H9 (cell line): ENCODE measurements at regions not wholly inside any gene's neighbourhood (a gene's known extent, or its start where the extent isn't known, plus 50 kb on each side); places are given as distances from the start of the nearest gene placed in this dataset.

Experiments
- DNase-seq: peaks from one replicate; pipeline ENCODE4 v3.0.0-alpha.2; 2017
- H2AFZ ChIP-seq: one replicate; pipeline ENCODE4 v1.6.1; 2013; ENCODE audit warnings: mild to moderate bottlenecking, low read length, control low read depth, moderate library complexity
- H2AK5ac ChIP-seq: 2 replicates; pipeline ENCODE4 v1.6.1; 2013; ENCODE audit warnings: low read length, control low read depth, mixed read lengths; ENCODE audit not compliant: insufficient read length
- H2BK120ac ChIP-seq: one replicate; pipeline ENCODE4 v1.6.1; 2013; ENCODE audit warnings: low read depth, mild to moderate bottlenecking, low read length, control low read depth, inconsistent platforms; ENCODE audit not compliant: poor library complexity, severe bottlenecking
- H2BK12ac ChIP-seq: 2 replicates; pipeline ENCODE4 v1.6.1; 2013; ENCODE audit warnings: low read length, control low read depth, mixed read lengths, low read depth; ENCODE audit not compliant: insufficient read length
- H2BK15ac ChIP-seq: 2 replicates; pipeline ENCODE4 v1.6.1; 2013; ENCODE audit warnings: low read depth, low read length, control low read depth
- H2BK20ac ChIP-seq: one replicate; pipeline ENCODE4 v1.6.1; 2013; ENCODE audit warnings: low read depth, mild to moderate bottlenecking, low read length, control low read depth, inconsistent platforms; ENCODE audit not compliant: poor library complexity, severe bottlenecking
- H2BK5ac ChIP-seq: 2 replicates; pipeline ENCODE4 v1.6.1; 2013; ENCODE audit warnings: low read length, control low read depth, mixed read lengths; ENCODE audit not compliant: insufficient read length
- H3K14ac ChIP-seq: 2 replicates; pipeline ENCODE4 v1.6.1; 2013; ENCODE audit warnings: low read length, control low read depth; ENCODE audit not compliant: insufficient read depth
- H3K18ac ChIP-seq: 2 replicates; pipeline ENCODE4 v1.6.1; 2013; ENCODE audit warnings: low read depth, mild to moderate bottlenecking, mixed read lengths, low read length, control low read depth; ENCODE audit not compliant: insufficient read length
- H3K23ac ChIP-seq: 2 replicates; pipeline ENCODE4 v1.6.1; 2013; ENCODE audit warnings: low read length, control low read depth, mixed read lengths, low read depth; ENCODE audit not compliant: insufficient read length
- H3K23me2 ChIP-seq: 2 replicates; pipeline ENCODE4 v1.6.1; 2013; ENCODE audit warnings: low read depth, mild to moderate bottlenecking, mixed read lengths, low read length, control low read depth; ENCODE audit not compliant: insufficient read length, poor library complexity, severe bottlenecking
- H3K27ac ChIP-seq: 2 replicates; pipeline ENCODE4 v1.5.1; 2013; ENCODE audit warnings: low read length, control low read depth, mixed read lengths, low read depth; ENCODE audit not compliant: insufficient read length
- H3K27me3 ChIP-seq: 2 replicates; pipeline ENCODE4 v1.6.1; 2013; ENCODE audit warnings: low read length, control low read depth, inconsistent platforms; ENCODE audit not compliant: insufficient read depth
- H3K4ac ChIP-seq: 2 replicates; pipeline ENCODE4 v1.6.1; 2013; ENCODE audit warnings: low read depth, mild to moderate bottlenecking, control low read depth, inconsistent platforms, low read length, moderate library complexity
- H3K4me1 ChIP-seq: 2 replicates; pipeline ENCODE4 v1.6.1; 2013; ENCODE audit warnings: low read length, control low read depth, inconsistent platforms; ENCODE audit not compliant: insufficient read depth
- H3K4me2 ChIP-seq: 2 replicates; pipeline ENCODE4 v1.6.1; 2013; ENCODE audit warnings: low read length, control low read depth, mixed read lengths; ENCODE audit not compliant: insufficient read length, insufficient read depth
- H3K56ac ChIP-seq: 2 replicates; pipeline ENCODE4 v1.6.1; 2013; ENCODE audit warnings: low read depth, mild to moderate bottlenecking, mixed read lengths, low read length, control low read depth; ENCODE audit not compliant: insufficient read length
- H3K79me1 ChIP-seq: 2 replicates; pipeline ENCODE4 v1.6.1; 2013; ENCODE audit warnings: low read depth, mild to moderate bottlenecking, moderate library complexity, low read length, control low read depth, inconsistent platforms; ENCODE audit not compliant: insufficient read depth, poor library complexity, severe bottlenecking
- H3K79me2 ChIP-seq: 2 replicates; pipeline ENCODE4 v1.6.1; 2013; ENCODE audit warnings: low read length, control low read depth, inconsistent platforms; ENCODE audit not compliant: insufficient read depth
- H3K9ac ChIP-seq: 2 replicates; pipeline ENCODE4 v1.6.1; 2013; ENCODE audit warnings: low read length, control low read depth, mixed read lengths; ENCODE audit not compliant: insufficient read length; ENCODE audit errors: extremely low read depth
- H3K9me3 ChIP-seq: one replicate; pipeline ENCODE4 v1.6.1; 2013; ENCODE audit warnings: low read depth, low read length, inconsistent platforms; ENCODE audit not compliant: control insufficient read depth
- H3T11ph ChIP-seq: one replicate; pipeline ENCODE4 v1.6.1; 2013; ENCODE audit warnings: mild to moderate bottlenecking, low read length, control low read depth, inconsistent platforms
- H4K20me1 ChIP-seq: one replicate; pipeline ENCODE4 v1.6.1; 2013; ENCODE audit not compliant: control insufficient read depth, insufficient read length, insufficient read depth
- H4K5ac ChIP-seq: 2 replicates; pipeline ENCODE4 v1.6.1; 2013; ENCODE audit warnings: low read depth, mild to moderate bottlenecking, mixed read lengths, low read length, control low read depth; ENCODE audit not compliant: insufficient read length
- H4K8ac ChIP-seq: replicated peaks from 2 replicates; pipeline ENCODE4 v1.6.1; 2013; ENCODE audit warnings: low read length, control low read depth, mixed read lengths, low read depth; ENCODE audit not compliant: insufficient read length
- H4K91ac ChIP-seq: 2 replicates; pipeline ENCODE4 v1.6.1; 2013; ENCODE audit warnings: low read depth, mild to moderate bottlenecking, moderate library complexity, mixed read lengths, low read length, control low read depth; ENCODE audit not compliant: insufficient read length
- H3K27ac Mint-ChIP-seq, 3 experiments: 2 replicates in 2 of 3; 3 replicates in 1 of 3; pipeline ENCODE4 v1.8.0; 2020 to 2021; ENCODE audit warnings: mixed read lengths in 3 of 3, mild to moderate bottlenecking in 1 of 3, moderate library complexity in 1 of 3
- H3K27me3 Mint-ChIP-seq: 2 replicates; pipeline ENCODE4 v1.8.0; 2021; ENCODE audit warnings: low read depth, mild to moderate bottlenecking, moderate library complexity, mixed read lengths
- H3K36me3 Mint-ChIP-seq, 3 experiments: 2 replicates in 2 of 3; 3 replicates in 1 of 3; pipeline ENCODE4 v1.8.0; 2020 to 2021; ENCODE audit warnings: low read depth in 3 of 3, mixed read lengths in 3 of 3; ENCODE audit not compliant: insufficient read depth in 1 of 3
- H3K4me1 Mint-ChIP-seq, 2 experiments: 2 replicates each; pipeline ENCODE4 v1.8.0; 2020; ENCODE audit warnings: mixed read lengths in 2 of 2
- H3K4me3 Mint-ChIP-seq, 2 experiments: 2 replicates in 1 of 2; 3 replicates in 1 of 2; pipeline ENCODE4 v1.8.0; 2020 to 2021; ENCODE audit warnings: mild to moderate bottlenecking in 2 of 2, mixed read lengths in 2 of 2, moderate library complexity in 1 of 2
- H3K9me3 Mint-ChIP-seq, 2 experiments: 2 replicates in 1 of 2; 3 replicates in 1 of 2; pipeline ENCODE4 v1.8.0; 2020; ENCODE audit warnings: mild to moderate bottlenecking in 2 of 2, mixed read lengths in 2 of 2, moderate library complexity in 1 of 2
- WGBS: extraction: QIAGEN DNeasy Blood & Tissue Kit; methylation state at CpG from one replicate; pipeline ENCODE4 v1.1.7; 2013; ENCODE audit warnings: missing lambda C conversion rate, low lambda C conversion rate, mixed read lengths; ENCODE audit not compliant: insufficient read length; ENCODE audit errors: extremely low coverage; 5-methylcytosine and 5-hydroxymethylcytosine counted together
- TF ChIP-seq, protein P1 (sequence below): fragments of 200-600 bp; sonication (generic); conservative IDR thresholded peaks from 3 replicates; pipeline ENCODE4 v1.8.0; 2021; ENCODE audit warnings: antibody characterized with exemption, mild to moderate bottlenecking

DNA sequence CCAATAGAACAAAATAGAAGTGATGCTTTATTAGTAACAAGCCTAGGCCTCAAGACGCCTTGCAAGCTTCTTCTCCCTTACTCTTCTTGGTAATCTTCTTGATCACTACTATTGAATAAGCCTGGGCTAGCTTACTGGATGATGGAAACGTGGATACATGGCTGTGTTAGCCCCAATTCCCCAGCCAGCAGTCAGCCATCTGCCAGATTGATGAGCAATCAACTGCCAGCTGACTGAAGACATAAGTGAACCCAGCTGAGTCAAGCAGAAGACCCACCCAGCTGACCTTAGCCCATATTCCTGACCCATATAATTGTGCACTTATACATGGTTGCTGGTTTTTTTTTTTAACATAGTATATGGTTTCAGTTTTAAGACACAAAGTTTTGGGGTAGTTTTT lies 130.4 kb downstream of the DHX15 start:
- Mint-ChIP-seq H3K4me3 (no peak overlapping the region), H3K27ac (no peak overlapping the region)
- TF ChIP-seq, protein P1, sequence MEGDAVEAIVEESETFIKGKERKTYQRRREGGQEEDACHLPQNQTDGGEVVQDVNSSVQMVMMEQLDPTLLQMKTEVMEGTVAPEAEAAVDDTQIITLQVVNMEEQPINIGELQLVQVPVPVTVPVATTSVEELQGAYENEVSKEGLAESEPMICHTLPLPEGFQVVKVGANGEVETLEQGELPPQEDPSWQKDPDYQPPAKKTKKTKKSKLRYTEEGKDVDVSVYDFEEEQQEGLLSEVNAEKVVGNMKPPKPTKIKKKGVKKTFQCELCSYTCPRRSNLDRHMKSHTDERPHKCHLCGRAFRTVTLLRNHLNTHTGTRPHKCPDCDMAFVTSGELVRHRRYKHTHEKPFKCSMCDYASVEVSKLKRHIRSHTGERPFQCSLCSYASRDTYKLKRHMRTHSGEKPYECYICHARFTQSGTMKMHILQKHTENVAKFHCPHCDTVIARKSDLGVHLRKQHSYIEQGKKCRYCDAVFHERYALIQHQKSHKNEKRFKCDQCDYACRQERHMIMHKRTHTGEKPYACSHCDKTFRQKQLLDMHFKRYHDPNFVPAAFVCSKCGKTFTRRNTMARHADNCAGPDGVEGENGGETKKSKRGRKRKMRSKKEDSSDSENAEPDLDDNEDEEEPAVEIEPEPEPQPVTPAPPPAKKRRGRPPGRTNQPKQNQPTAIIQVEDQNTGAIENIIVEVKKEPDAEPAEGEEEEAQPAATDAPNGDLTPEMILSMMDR = no peak

More for the DNA sequence above, 130.4 kb downstream of the DHX15 start:
- no peak overlapping the region for H4K91ac ChIP-seq
- no peak overlapping the region for H3K23ac ChIP-seq
- H2BK120ac ChIP-seq = no peak overlapping the region
- no peaks in the 10 kb centered on the region for H3K27me3 ChIP-seq
- H2BK15ac ChIP-seq = no peak overlapping the region
- DNase-seq = no peak
- H3K4me1 Mint-ChIP-seq = peaks cover 3 to 8% of the 10 kb centered on the region in 2 experiments
- no peak overlapping the region for H2BK12ac ChIP-seq
- no peak overlapping the region for H3K4me2 ChIP-seq
- peaks cover 0 to 4% (median 1%) of the 10 kb centered on the region in 3 experiments; a peak in 2 of 7 replicates for H3K36me3 Mint-ChIP-seq
- H3K14ac ChIP-seq = no peak overlapping the region
- no peak overlapping the region for H3K9ac ChIP-seq
- no peak overlapping the region for H3K27ac ChIP-seq
- H2AFZ ChIP-seq = no peak overlapping the region
- no peaks in the 10 kb centered on the region for H4K20me1 ChIP-seq
- H2BK20ac ChIP-seq = no peak overlapping the region
- H2AK5ac ChIP-seq = no peak overlapping the region
- H3K79me1 ChIP-seq = no peaks in the 10 kb centered on the region
- H3K4me1 ChIP-seq = no peaks in the 10 kb centered on the region
- no peaks in the 10 kb centered on the region for H3K23me2 ChIP-seq
- H4K8ac ChIP-seq = no peak overlapping the region
- H3T11ph ChIP-seq = no peak overlapping the region
- H3K18ac ChIP-seq = no peak overlapping the region
- H3K56ac ChIP-seq = no peak overlapping the region
- H4K5ac ChIP-seq = no peak overlapping the region
- H3K4ac ChIP-seq = no peak overlapping the region
- peaks cover 4% of the 10 kb centered on the region; the same call in 1 of the 2 replicates for H3K27me3 Mint-ChIP-seq
- no peaks in the 10 kb centered on the region for H3K9me3 ChIP-seq
- H2BK5ac ChIP-seq = no peak overlapping the region
- H3K79me2 ChIP-seq = no peaks in the 10 kb centered on the region
- H3K9me3 Mint-ChIP-seq = peaks cover 6 to 7% of the 10 kb centered on the region in 2 experiments; a peak in 3 of 5 replicates
- WGBS = no CpG with 5 or more reads among the region's 2 CpGs
